ENCODE measurements at regions not wholly inside any gene's neighbourhood (a gene's known extent, or its start where the extent isn't known, plus 50 kb on each side); places are given as distances from the start of the nearest gene placed in this dataset.

DNA sequence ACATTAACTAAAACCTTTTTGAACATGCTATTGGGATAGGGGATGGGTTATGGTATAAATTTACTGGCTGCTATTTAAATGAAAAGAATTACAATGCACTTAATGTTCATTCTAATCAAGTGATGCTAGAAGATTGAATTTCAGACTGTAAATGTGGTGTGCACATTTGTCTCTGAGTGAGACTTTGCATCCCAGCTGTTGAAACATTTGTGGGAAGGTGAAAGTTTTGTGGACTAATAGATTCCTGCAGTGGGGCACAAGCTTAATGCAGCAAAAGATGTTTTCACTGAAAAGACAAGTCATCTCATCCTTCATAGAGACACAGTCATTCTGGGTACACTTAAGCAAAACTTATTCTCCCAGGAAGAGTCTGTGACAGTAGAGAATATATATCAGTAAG is 323.6 kb downstream of the NFIB start:
- ChIA-PET CTCF (no interaction called here), POLR2A (no interaction called here)
- Mint-ChIP-seq H3K9me3 (peaks cover 2% of the 10 kb centered on the region), H3K4me3 (no peak overlapping the region), H3K27ac (no peak overlapping the region), H3K27me3 (no peaks in the 10 kb centered on the region), H3K4me1 (no peaks in the 10 kb centered on the region), H3K36me3 (ENCODE audit: low read depth) (no peaks in the 10 kb centered on the region)
- ATAC-seq (ENCODE audit: low read depth) (no peak), DNase-seq (no peak)
- TF ChIP-seq, protein P1, sequence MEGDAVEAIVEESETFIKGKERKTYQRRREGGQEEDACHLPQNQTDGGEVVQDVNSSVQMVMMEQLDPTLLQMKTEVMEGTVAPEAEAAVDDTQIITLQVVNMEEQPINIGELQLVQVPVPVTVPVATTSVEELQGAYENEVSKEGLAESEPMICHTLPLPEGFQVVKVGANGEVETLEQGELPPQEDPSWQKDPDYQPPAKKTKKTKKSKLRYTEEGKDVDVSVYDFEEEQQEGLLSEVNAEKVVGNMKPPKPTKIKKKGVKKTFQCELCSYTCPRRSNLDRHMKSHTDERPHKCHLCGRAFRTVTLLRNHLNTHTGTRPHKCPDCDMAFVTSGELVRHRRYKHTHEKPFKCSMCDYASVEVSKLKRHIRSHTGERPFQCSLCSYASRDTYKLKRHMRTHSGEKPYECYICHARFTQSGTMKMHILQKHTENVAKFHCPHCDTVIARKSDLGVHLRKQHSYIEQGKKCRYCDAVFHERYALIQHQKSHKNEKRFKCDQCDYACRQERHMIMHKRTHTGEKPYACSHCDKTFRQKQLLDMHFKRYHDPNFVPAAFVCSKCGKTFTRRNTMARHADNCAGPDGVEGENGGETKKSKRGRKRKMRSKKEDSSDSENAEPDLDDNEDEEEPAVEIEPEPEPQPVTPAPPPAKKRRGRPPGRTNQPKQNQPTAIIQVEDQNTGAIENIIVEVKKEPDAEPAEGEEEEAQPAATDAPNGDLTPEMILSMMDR (IDR thresholded peaks at IDR 0.05), result no peak
- intact Hi-C loops (cut with micrococcal nuclease), result no loop called here

DNA sequence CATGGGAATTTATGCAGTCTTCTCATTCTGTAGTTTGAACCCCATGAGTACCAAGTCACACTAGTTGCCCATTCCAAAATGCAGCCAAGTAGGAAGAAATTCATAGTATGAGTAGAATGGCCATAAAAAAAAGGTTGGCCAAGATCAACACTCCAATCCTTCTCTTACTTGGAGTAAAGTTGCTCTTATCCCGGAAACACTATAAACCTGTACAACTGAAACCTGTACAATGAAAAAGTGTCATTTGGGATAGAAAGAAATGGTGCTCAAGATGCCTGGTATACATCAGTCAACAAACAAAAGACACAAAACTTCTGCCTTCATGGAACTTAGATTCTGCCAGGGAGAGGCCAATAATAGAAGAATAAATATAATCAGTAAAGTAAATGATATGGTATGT is 325.0 kb downstream of the NFIB start:
- intact Hi-C loops (cut with micrococcal nuclease), result no loop called here
- Mint-ChIP-seq H3K4me3 (no peak overlapping the region), H3K27ac (no peak overlapping the region), H3K9me3 (peaks cover 2% of the 10 kb centered on the region), H3K36me3 (ENCODE audit: low read depth) (no peaks in the 10 kb centered on the region), H3K27me3 (no peaks in the 10 kb centered on the region), H3K4me1 (no peaks in the 10 kb centered on the region)
- TF ChIP-seq, protein P1 (IDR thresholded peaks at IDR 0.05), result no peak
- ChIA-PET CTCF (no interaction called here), POLR2A (no interaction called here)
- ATAC-seq (ENCODE audit: low read depth), result no peak
- DNase-seq, result no peak

DNA sequence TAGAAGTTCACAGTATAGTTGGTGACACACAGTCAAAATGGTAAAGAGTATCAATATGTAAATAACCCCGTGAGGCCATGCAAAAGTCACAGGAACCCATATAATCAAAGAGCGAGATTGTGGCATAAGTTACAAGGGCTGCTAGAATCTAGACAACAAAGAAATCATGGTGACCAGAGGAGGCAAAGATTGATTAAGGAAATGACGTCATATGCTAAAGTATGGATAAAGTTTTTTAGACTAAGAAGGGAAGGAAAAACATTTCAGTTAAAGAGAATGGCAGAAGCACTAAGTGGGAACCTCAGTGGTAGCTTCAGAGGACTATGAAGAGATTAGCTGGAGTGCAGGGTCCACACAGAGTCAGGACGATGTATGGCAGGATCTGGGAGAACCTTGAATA is 330.3 kb downstream of the NFIB start:
- H3K27me3 Mint-ChIP-seq, result no peaks in the 10 kb centered on the region
- H3K36me3 Mint-ChIP-seq (ENCODE audit: low read depth), result no peaks in the 10 kb centered on the region
- H3K9me3 Mint-ChIP-seq, result no peaks in the 10 kb centered on the region
- no peak overlapping the region for H3K27ac Mint-ChIP-seq
- ChIA-PET CTCF (no interaction called here), POLR2A (no interaction called here)
- H3K4me3 Mint-ChIP-seq, result no peak overlapping the region
- ATAC-seq (ENCODE audit: low read depth) (no peak), DNase-seq (no peak)
- TF ChIP-seq, protein P1 (IDR thresholded peaks at IDR 0.05), result no peak
- H3K4me1 Mint-ChIP-seq, result no peaks in the 10 kb centered on the region
- intact Hi-C loops (cut with micrococcal nuclease), result no loop called here

DNA sequence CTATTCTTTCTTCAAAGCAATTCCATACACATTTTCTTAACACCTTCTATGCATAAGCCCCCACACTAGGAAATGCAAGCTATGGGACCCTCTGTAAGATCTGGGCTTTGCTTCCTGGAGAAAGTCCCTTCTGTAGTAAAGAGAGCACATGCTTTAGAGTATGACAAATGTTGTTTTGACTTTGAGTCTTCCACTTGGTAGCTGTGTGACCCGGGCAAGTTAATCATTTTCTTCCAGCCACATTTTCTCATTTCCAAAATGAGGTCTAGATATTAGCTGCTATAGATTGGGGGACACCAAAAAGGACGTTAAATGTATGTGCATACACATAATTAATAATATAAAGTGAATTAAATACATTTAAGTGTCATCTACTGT is 334.0 kb downstream of the NFIB start:
- intact Hi-C loops (cut with micrococcal nuclease), result no loop called here
- POLR2A ChIA-PET, result no interaction called here
- Mint-ChIP-seq H3K27me3 (no peaks in the 10 kb centered on the region), H3K9me3 (peaks cover 2% of the 10 kb centered on the region), H3K36me3 (ENCODE audit: low read depth) (no peaks in the 10 kb centered on the region), H3K4me3 (no peak overlapping the region), H3K4me1 (no peaks in the 10 kb centered on the region), H3K27ac (no peak overlapping the region)
- CTCF ChIA-PET, result no interaction called here
- no peak for ATAC-seq (ENCODE audit: low read depth)
- no peak for DNase-seq
- TF ChIP-seq, protein P1 (IDR thresholded peaks at IDR 0.05), result no peak

DNA sequence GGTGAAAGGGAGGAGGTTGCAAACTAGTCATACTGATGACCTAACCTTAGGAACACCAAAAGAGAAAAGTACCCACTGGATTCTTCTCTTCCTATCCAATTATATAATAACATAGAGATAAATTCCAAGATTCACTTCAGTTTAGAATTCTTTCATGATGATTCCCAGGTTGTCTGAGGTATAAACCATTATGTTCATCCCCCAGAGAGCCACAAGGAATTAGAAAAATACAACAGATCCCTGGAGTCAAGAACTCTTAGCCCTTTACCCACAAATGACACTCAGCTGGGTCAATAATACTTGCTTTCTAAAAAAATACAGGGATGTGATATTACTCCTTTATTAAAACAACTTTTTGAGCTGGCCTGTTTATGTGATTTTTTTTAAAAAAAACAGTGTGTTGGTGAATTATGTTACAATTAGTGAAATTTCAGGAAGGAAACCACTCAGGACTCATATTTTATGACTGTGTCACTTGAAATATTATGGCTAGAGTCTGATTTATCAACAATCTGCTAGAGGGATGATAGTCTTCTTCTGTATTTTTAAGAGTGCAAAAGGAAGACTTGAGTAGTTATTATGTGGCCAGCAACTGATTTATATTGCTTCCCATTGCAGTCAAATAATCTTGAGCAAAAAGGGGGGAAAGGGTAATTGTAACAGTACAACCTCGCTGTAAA is 338.2 kb downstream of the NFIB start:
- H3K27me3 Mint-ChIP-seq, result no peaks in the 10 kb centered on the region
- ChIA-PET CTCF (no interaction called here), POLR2A (no interaction called here)
- no peak overlapping the region for H3K4me3 Mint-ChIP-seq
- H3K9me3 Mint-ChIP-seq, result peaks cover 2% of the 10 kb centered on the region
- H3K4me1 Mint-ChIP-seq, result no peaks in the 10 kb centered on the region
- TF ChIP-seq, protein P1 (IDR thresholded peaks at IDR 0.05), result no peak
- no peak for ATAC-seq (ENCODE audit: low read depth)
- intact Hi-C loops (cut with micrococcal nuclease), result no loop called here
- DNase-seq, result no peak
- H3K36me3 Mint-ChIP-seq (ENCODE audit: low read depth), result no peaks in the 10 kb centered on the region
- no peak overlapping the region for H3K27ac Mint-ChIP-seq
